GM23338 (cell line): ENCODE measurements at regions not wholly inside any gene's neighbourhood (a gene's known extent, or its start where the extent isn't known, plus 50 kb on each side); places are given as distances from the start of the nearest gene placed in this dataset.

ENCODE experiments used
- ATAC-seq: fragments of 200-7000 bp; cut with Tn5 transposase; 3 replicates; pipeline ENCODE4 v1.9.1; 2020
- DNase-seq: peaks from one replicate; pipeline ENCODE4 v3.0.0-alpha.2; 2015; ENCODE audit warnings: low spot score
- H2AFZ ChIP-seq: fragments of 200-600 bp; sonication (generic); 2 replicates; pipeline ENCODE4 v1.8.0; 2016; ENCODE audit warnings: antibody characterized with exemption, mild to moderate bottlenecking, moderate library complexity
- H3F3A ChIP-seq: fragments of 200-600 bp; sonication (generic); replicated peaks from 2 replicates; pipeline ENCODE4 v1.8.0; 2017; ENCODE audit warnings: antibody characterized with exemption, mixed run types, low read depth
- H3K27ac ChIP-seq: fragments of 200-600 bp; sonication (generic); 2 replicates; pipeline ENCODE4 v1.6.1; 2016; ENCODE audit warnings: low read depth
- H3K27me3 ChIP-seq: fragments of 200-600 bp; sonication (generic); 2 replicates; pipeline ENCODE4 v1.8.0; 2016; ENCODE audit warnings: mild to moderate bottlenecking, mixed run types, moderate library complexity; ENCODE audit not compliant: insufficient read depth
- H3K36me3 ChIP-seq: fragments of 200-600 bp; sonication (generic); 2 replicates; pipeline ENCODE4 v1.8.0; 2016; ENCODE audit warnings: mild to moderate bottlenecking; ENCODE audit not compliant: insufficient read depth
- H3K4me1 ChIP-seq: fragments of 200-600 bp; sonication (generic); 2 replicates; pipeline ENCODE4 v1.8.0; 2016; ENCODE audit warnings: mild to moderate bottlenecking, moderate library complexity; ENCODE audit not compliant: insufficient read depth
- H3K4me2 ChIP-seq: fragments of 200-600 bp; sonication (generic); 2 replicates; pipeline ENCODE4 v1.7.1; 2017; ENCODE audit warnings: mixed run types
- H3K4me3 ChIP-seq: fragments of 200-600 bp; sonication (generic); 2 replicates; pipeline ENCODE4 v1.6.1; 2016; ENCODE audit warnings: mixed run types
- H3K79me2 ChIP-seq: fragments of 200-600 bp; sonication (generic); replicated peaks from 2 replicates; pipeline ENCODE4 v1.8.0; 2017; ENCODE audit warnings: mild to moderate bottlenecking; ENCODE audit not compliant: insufficient read depth
- H3K9me2 ChIP-seq: fragments of 200-600 bp; sonication (generic); 2 replicates; pipeline ENCODE4 v1.8.0; 2017; ENCODE audit not compliant: insufficient read depth
- H4K20me1 ChIP-seq: fragments of 200-600 bp; sonication (generic); replicated peaks from 2 replicates; pipeline ENCODE4 v1.8.0; 2017; ENCODE audit warnings: mild to moderate bottlenecking; ENCODE audit not compliant: insufficient read depth
- H3K27ac Mint-ChIP-seq: 2 replicates; pipeline ENCODE4 v1.8.0; 2020; ENCODE audit warnings: inconsistent platforms, mild to moderate bottlenecking, moderate library complexity, mixed read lengths
- H3K27me3 Mint-ChIP-seq: 3 replicates; pipeline ENCODE4 v1.8.0; 2022; ENCODE audit warnings: low read depth, mild to moderate bottlenecking, moderate library complexity, mixed read lengths, inconsistent platforms; ENCODE audit not compliant: insufficient read depth, poor library complexity
- H3K36me3 Mint-ChIP-seq: 3 replicates; pipeline ENCODE4 v1.8.0; 2021; ENCODE audit warnings: low read depth, mild to moderate bottlenecking, inconsistent platforms, moderate library complexity, mixed read lengths
- H3K4me1 Mint-ChIP-seq: 3 replicates; pipeline ENCODE4 v1.8.0; 2020; ENCODE audit warnings: mild to moderate bottlenecking, inconsistent platforms, mixed read lengths
- H3K4me3 Mint-ChIP-seq: 3 replicates; pipeline ENCODE4 v1.8.0; 2021; ENCODE audit warnings: moderate library complexity, mild to moderate bottlenecking, inconsistent platforms, mixed read lengths
- H3K9me3 Mint-ChIP-seq: 3 replicates; pipeline ENCODE4 v1.8.0; 2020; ENCODE audit warnings: moderate library complexity, mild to moderate bottlenecking, inconsistent platforms, mixed read lengths
- EZH2phosphoT487 ChIP-seq: fragments of 200-600 bp; sonication (generic); IDR thresholded peaks from one replicate; pipeline ENCODE4 v1.8.1; 2018; ENCODE audit warnings: antibody characterized with exemption; ENCODE audit not compliant: unreplicated experiment
- JUNB ChIP-seq: IDR thresholded peaks from one replicate; pipeline ENCODE4 v1.6.1; 2016; ENCODE audit warnings: antibody characterized with exemption; ENCODE audit not compliant: unreplicated experiment
- POLR2AphosphoS5 ChIP-seq: IDR thresholded peaks from 2 replicates; pipeline ENCODE4 v1.6.1; 2016; ENCODE audit warnings: antibody characterized with exemption, low read depth
- STAT1 ChIP-seq: IDR thresholded peaks from one replicate; pipeline ENCODE4 v1.6.1; 2016; ENCODE audit warnings: antibody characterized with exemption; ENCODE audit not compliant: unreplicated experiment
- ZNF114 ChIP-seq: fragments of 250-450 bp; sonication (Bioruptor Pico); IDR thresholded peaks from 2 replicates; pipeline ENCODE4 v1.5.0; 2020; ENCODE audit warnings: mild to moderate bottlenecking, moderate library complexity
- ZNF331 ChIP-seq: fragments of 250-450 bp; sonication (Bioruptor Pico); IDR thresholded peaks from 2 replicates; pipeline ENCODE4 v1.5.0; 2020; ENCODE audit warnings: low read depth, mild to moderate bottlenecking, moderate library complexity
- TF ChIP-seq, protein P1 (sequence below): fragments of 250-450 bp; sonication (Bioruptor Pico); IDR thresholded peaks from 2 replicates; pipeline ENCODE4 v1.5.0; 2020; ENCODE audit warnings: mild to moderate bottlenecking, moderate library complexity

DNA sequence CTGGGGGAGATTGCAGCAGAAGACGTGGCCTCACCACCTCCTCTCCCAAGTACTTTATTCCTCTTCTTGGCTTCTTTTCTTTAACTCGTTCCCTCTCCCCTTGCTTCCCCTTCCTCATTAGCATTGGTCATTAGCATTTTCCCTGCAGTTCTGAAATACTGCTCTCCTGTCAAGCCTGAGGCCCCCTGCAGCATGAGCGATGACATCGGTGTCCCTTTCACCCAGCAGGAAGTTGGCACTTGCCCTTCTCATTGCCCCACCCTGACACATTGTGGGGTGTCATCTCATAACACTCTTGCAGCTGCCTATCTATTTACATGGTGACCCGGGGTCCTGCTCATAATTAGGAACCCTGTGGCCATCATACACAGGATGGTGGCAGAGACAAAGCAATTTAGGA lies 167.1 kb downstream of the ARRDC4 start:
- Mint-ChIP-seq H3K9me3 (no peaks in the 10 kb centered on the region; the same call in 2 of the 3 replicates), H3K27ac (no peak overlapping the region), H3K27me3 (peaks cover 2% of the 10 kb centered on the region), H3K4me3 (no peak overlapping the region; the same call in 2 of the 3 replicates), H3K36me3 (no peaks in the 10 kb centered on the region), H3K4me1 (peaks cover 8% of the 10 kb centered on the region)
- H3K4me2 ChIP-seq: no peak overlapping the region
- H3K9me2 ChIP-seq: 0 out of 2 replicates have a peak, but pooled peaks cover 12% of the 10 kb centered on the region
- H3K79me2 ChIP-seq: no peaks in the 10 kb centered on the region
- peak; percentile 8 for DNase-seq
- H3K36me3 ChIP-seq: no peaks in the 10 kb centered on the region
- H3K4me1 ChIP-seq: no peaks in the 10 kb centered on the region
- H3F3A ChIP-seq: no peaks in the 10 kb centered on the region
- no peak for ATAC-seq
- no peak for TF ChIP-seq ZNF331 (CRISPR knock-in tag)
- TF ChIP-seq, protein P1, sequence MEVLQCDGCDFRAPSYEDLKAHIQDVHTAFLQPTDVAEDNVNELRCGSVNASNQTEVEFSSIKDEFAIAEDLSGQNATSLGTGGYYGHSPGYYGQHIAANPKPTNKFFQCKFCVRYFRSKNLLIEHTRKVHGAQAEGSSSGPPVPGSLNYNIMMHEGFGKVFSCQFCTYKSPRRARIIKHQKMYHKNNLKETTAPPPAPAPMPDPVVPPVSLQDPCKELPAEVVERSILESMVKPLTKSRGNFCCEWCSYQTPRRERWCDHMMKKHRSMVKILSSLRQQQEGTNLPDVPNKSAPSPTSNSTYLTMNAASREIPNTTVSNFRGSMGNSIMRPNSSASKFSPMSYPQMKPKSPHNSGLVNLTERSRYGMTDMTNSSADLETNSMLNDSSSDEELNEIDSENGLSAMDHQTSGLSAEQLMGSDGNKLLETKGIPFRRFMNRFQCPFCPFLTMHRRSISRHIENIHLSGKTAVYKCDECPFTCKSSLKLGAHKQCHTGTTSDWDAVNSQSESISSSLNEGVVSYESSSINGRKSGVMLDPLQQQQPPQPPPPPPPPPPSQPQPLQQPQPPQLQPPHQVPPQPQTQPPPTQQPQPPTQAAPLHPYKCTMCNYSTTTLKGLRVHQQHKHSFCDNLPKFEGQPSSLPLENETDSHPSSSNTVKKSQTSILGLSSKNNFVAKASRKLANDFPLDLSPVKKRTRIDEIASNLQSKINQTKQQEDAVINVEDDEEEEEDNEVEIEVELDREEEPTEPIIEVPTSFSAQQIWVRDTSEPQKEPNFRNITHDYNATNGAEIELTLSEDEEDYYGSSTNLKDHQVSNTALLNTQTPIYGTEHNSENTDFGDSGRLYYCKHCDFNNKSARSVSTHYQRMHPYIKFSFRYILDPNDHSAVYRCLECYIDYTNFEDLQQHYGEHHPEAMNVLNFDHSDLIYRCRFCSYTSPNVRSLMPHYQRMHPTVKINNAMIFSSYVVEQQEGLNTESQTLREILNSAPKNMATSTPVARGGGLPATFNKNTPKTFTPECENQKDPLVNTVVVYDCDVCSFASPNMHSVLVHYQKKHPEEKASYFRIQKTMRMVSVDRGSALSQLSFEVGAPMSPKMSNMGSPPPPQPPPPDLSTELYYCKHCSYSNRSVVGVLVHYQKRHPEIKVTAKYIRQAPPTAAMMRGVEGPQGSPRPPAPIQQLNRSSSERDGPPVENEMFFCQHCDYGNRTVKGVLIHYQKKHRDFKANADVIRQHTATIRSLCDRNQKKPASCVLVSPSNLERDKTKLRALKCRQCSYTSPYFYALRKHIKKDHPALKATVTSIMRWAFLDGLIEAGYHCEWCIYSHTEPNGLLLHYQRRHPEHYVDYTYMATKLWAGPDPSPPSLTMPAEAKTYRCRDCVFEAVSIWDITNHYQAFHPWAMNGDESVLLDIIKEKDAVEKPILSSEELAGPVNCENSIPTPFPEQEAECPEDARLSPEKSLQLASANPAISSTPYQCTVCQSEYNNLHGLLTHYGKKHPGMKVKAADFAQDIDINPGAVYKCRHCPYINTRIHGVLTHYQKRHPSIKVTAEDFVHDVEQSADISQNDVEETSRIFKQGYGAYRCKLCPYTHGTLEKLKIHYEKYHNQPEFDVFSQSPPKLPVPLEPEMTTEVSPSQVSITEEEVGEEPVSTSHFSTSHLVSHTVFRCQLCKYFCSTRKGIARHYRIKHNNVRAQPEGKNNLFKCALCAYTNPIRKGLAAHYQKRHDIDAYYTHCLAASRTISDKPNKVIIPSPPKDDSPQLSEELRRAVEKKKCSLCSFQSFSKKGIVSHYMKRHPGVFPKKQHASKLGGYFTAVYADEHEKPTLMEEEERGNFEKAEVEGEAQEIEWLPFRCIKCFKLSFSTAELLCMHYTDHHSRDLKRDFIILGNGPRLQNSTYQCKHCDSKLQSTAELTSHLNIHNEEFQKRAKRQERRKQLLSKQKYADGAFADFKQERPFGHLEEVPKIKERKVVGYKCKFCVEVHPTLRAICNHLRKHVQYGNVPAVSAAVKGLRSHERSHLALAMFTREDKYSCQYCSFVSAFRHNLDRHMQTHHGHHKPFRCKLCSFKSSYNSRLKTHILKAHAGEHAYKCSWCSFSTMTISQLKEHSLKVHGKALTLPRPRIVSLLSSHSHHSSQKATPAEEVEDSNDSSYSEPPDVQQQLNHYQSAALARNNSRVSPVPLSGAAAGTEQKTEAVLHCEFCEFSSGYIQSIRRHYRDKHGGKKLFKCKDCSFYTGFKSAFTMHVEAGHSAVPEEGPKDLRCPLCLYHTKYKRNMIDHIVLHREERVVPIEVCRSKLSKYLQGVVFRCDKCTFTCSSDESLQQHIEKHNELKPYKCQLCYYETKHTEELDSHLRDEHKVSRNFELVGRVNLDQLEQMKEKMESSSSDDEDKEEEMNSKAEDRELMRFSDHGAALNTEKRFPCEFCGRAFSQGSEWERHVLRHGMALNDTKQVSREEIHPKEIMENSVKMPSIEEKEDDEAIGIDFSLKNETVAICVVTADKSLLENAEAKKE: no peak; the same call in 1 of the 2 replicates
- TF ChIP-seq EZH2phosphoT487: no peak
- no peak for TF ChIP-seq POLR2AphosphoS5
- H3K4me3 ChIP-seq: no peak overlapping the region
- no peak overlapping the region for H2AFZ ChIP-seq
- H4K20me1 ChIP-seq: no peaks in the 10 kb centered on the region
- no peaks in the 10 kb centered on the region for H3K27me3 ChIP-seq
- no peak overlapping the region for H3K27ac ChIP-seq

- no peaks in the 10 kb centered on the region; the same call in 2 of the 3 replicates for H3K9me3 Mint-ChIP-seq
- Histone ChIP-seq H3K79me2 (no peaks in the 10 kb centered on the region), H3K27me3 (no peaks in the 10 kb centered on the region), H3K4me1 (no peaks in the 10 kb centered on the region), H3K27ac (no peak overlapping the region), H3K4me2 (no peak overlapping the region), H3K9me2 (peaks cover 19% of the 10 kb centered on the region; the same call in 1 of the 2 replicates), H3K36me3 (no peaks in the 10 kb centered on the region), H2AFZ (no peak overlapping the region), H3F3A (no peaks in the 10 kb centered on the region), H3K4me3 (no peak overlapping the region), H4K20me1 (no peaks in the 10 kb centered on the region)
- peaks cover 8% of the 10 kb centered on the region for H3K4me1 Mint-ChIP-seq
- H3K27ac Mint-ChIP-seq: no peak overlapping the region
- DNase-seq: no peak
- no peak overlapping the region for H3K4me3 Mint-ChIP-seq
- peaks cover 5% of the 10 kb centered on the region for H3K27me3 Mint-ChIP-seq
- no peak for ATAC-seq
- H3K36me3 Mint-ChIP-seq: no peaks in the 10 kb centered on the region
- TF ChIP-seq JUNB (no peak), STAT1 (no peak), ZNF114 (no peak), ZNF331 (CRISPR knock-in tag) (no peak)
- TF ChIP-seq, protein P1: no peak
These were observed 171.4 kb downstream of the ARRDC4 start for GRCh38 chr15:98131924-98132323.
